Fibroblast of pulmonary artery (primary cell): ENCODE measurements at regions not wholly inside any gene's neighbourhood (a gene's known extent, or its start where the extent isn't known, plus 50 kb on each side); places are given as distances from the start of the nearest gene placed in this dataset.

Experiments
- DNase-seq: peaks from one replicate; pipeline ENCODE4 v3.0.0-alpha.2; 2010; ENCODE audit warnings: low read depth
- H3K4me3 ChIP-seq: replicated peaks from 2 replicates; pipeline ENCODE4 v1.5.1; 2011; ENCODE audit warnings: low read depth, mild to moderate bottlenecking, control low read depth, low read length, moderate library complexity
- CTCF ChIP-seq: IDR thresholded peaks from 2 replicates; pipeline ENCODE4 v1.5.1; 2011; ENCODE audit warnings: mild to moderate bottlenecking, control low read depth, low read length, inconsistent platforms; ENCODE audit errors: missing control alignments

GRCh38 chr20:6612606-6612923 is 154.9 kb upstream of the BMP2 start:
- TF ChIP-seq CTCF: no peak
- no peak overlapping the region for H3K4me3 ChIP-seq
- no peak for DNase-seq

DNA sequence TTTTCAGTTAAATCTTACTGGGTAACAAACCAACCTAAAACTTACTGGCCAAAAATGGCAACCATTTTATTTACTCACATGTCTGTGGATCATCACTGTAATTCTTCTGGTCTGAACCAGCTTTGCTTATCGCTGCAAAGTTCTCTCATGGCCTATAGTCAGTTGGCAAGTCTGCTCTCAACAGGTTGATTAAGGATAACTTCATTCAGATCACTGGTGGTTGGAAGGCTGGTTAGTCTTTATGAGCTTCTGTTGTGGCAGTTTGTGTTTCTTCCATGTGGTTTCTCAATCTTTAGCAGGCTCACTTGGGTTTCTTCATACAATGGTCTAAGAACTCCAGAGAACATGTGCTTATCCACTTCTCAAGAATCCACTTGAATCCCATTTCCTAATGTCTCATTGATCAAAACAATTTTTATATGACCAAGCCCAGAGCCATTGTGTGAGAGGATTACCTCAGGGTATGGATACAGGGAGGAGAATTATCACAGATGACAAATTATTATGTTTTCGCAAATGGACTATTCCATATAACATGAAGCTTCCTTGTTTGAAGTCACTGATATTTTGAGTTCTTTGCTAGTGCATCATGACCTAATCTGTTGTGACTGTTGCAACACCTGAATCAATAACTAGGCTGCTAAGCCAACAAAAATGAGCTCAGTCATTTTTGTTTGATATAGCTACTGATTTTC is 155.4 kb upstream of the BMP2 start:
- no peak overlapping the region for H3K4me3 ChIP-seq
- DNase-seq: no peak
- no peak for TF ChIP-seq CTCF

DNA sequence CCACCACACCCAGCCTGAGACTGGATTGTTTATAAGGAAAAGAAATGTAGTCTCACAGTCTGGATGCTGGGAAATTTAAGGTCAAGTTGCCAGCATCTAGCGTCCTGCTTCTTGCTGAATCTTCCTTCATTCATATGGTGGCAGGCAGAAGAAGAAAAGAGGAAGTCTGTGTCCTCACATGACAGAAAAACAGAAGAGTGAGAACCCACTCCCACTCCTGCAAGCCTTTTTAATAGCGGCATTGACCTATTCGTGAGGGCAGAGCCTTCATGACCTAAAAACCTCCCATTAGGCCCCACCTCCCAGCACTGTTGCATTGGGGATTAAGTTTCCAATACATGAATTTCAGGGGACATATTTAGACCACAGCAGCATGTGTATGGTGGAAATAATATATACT is 160.8 kb upstream of the BMP2 start:
- H3K4me3 ChIP-seq: no peak overlapping the region
- no peak for DNase-seq
- TF ChIP-seq CTCF: no peak

GRCh38 chr20:6605055-6605935 is 162.2 kb upstream of the BMP2 start:
- TF ChIP-seq CTCF: no peak
- no peak for DNase-seq
- H3K4me3 ChIP-seq: no peak overlapping the region

- no peak for DNase-seq
- no peak for TF ChIP-seq CTCF
Measured at GRCh38 chr20:6604179-6604578, 163.3 kb upstream of the BMP2 start.

DNA sequence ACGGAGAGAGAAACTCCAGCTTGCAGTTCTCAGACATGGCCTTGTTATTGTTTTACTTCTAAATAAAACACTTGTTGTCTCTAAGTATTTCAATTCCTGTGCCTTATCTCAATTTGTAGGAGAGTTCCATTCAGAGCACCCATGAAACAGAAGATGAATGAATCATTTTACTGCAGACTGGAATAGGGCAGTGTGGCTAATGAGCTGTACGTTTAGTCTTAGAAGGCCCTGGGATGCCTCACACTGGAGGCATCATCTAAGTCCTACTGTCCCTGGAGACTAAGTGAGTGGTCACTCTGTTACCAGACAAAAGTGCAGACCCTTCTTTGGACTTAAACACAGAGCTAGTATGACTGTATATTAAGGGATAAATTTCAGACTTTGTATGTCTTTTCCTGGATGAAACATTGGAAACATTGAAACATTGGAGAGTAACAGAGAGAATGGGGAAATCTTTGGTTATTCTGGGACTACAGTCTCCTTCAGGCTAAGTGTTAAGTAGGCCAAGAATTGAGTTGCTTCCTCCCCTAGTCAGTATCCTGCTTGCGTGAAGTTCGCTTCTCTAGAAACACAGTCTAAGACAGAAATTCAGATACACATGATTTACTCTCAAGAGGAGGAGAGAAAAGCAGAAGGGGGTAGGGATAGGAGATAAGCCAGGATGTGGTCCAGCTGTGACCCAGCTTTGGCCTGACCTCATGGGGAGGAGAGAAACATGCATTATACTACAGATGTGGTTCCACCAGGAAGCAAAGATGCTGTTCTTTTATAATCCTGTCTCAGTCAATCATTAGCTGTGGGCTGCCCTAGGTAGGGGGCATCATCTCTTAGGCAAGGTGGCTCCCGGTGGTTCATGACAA is 167.4 kb upstream of the BMP2 start:
- no peak for TF ChIP-seq CTCF
- no peak overlapping the region for H3K4me3 ChIP-seq
- DNase-seq: peak; percentile 33

More at GRCh38 chr20:6604179-6604578, 163.3 kb upstream of the BMP2 start:
- H3K4me3 ChIP-seq: no peak overlapping the region
